Kidney glomerular epithelial cell (primary cell): ENCODE measurements at regions not wholly inside any gene's neighbourhood (a gene's known extent, or its start where the extent isn't known, plus 50 kb on each side); places are given as distances from the start of the nearest gene placed in this dataset.

Source experiments
- DNase-seq: peaks from one replicate; lab custom pipeline; 2025; lab: John Stamatoyannopoulos, UW

GRCh38 chr2:81206216-81206615, 901.7 kb upstream of the LRRTM1 start:
- no peak for DNase-seq

GRCh38 chr2:81196933-81197628, 892.5 kb upstream of the LRRTM1 start:
- no peak for DNase-seq

- no peak for DNase-seq
Measured at GRCh38 chr2:81196383-81196851, 891.9 kb upstream of the LRRTM1 start.

- no peak for DNase-seq
Measured at GRCh38 chr2:81195774-81196382, 891.3 kb upstream of the LRRTM1 start.

- DNase-seq = no peak
Measured at GRCh38 chr2:81195017-81195773, 890.6 kb upstream of the LRRTM1 start.

- no peak for DNase-seq
Measured at GRCh38 chr2:81194581-81194980, 890.0 kb upstream of the LRRTM1 start.

- DNase-seq = no peak
Measured at GRCh38 chr2:81194176-81194575, 889.6 kb upstream of the LRRTM1 start.

GRCh38 chr2:81181845-81182244, 877.3 kb upstream of the LRRTM1 start:
- DNase-seq = no peak

- no peak for DNase-seq
Measured at GRCh38 chr2:81171447-81171846, 866.9 kb upstream of the LRRTM1 start.

GRCh38 chr2:81163583-81163982, 859.0 kb upstream of the LRRTM1 start:
- DNase-seq = no peak

GRCh38 chr2:81158505-81158904, 854.0 kb upstream of the LRRTM1 start:
- DNase-seq = no peak

- no peak for DNase-seq
Measured at GRCh38 chr2:81148323-81148722, 843.8 kb upstream of the LRRTM1 start.

- no peak for DNase-seq
Measured at GRCh38 chr2:81136296-81136695, 831.7 kb upstream of the LRRTM1 start.

GRCh38 chr2:81097361-81097760, 792.8 kb upstream of the LRRTM1 start:
- no peak for DNase-seq

- no peak for DNase-seq
Measured at GRCh38 chr2:81093031-81093430, 788.5 kb upstream of the LRRTM1 start.

GRCh38 chr2:81087646-81088045, 783.1 kb upstream of the LRRTM1 start:
- DNase-seq = no peak

GRCh38 chr2:81084101-81084500, 779.5 kb upstream of the LRRTM1 start:
- no peak for DNase-seq

- no peak for DNase-seq
Measured at GRCh38 chr2:81078631-81079030, 774.1 kb upstream of the LRRTM1 start.

GRCh38 chr2:81078102-81078501, 773.5 kb upstream of the LRRTM1 start:
- no peak for DNase-seq

GRCh38 chr2:81077396-81077795, 772.8 kb upstream of the LRRTM1 start:
- DNase-seq = no peak

GRCh38 chr2:81073412-81073811, 768.9 kb upstream of the LRRTM1 start:
- DNase-seq = no peak

- no peak for DNase-seq
Measured at GRCh38 chr2:81068144-81068543, 763.6 kb upstream of the LRRTM1 start.

- DNase-seq = no peak
Measured at GRCh38 chr2:81061016-81061415, 756.5 kb upstream of the LRRTM1 start.
